Stimulated activated CD4-positive, alpha-beta T cell treated with anti-CD3 and anti-CD28 coated beads, Interleukin-2, amount 100 ng/mL, for 48 hours (primary cell): ENCODE measurements at regions not wholly inside any gene's neighbourhood (a gene's known extent, or its start where the extent isn't known, plus 50 kb on each side); places are given as distances from the start of the nearest gene placed in this dataset.

Source experiments
- DNase-seq, 2 donors: peaks; one replicate each; pipeline ENCODE4 v3.0.0-alpha.2; 2020

DNA sequence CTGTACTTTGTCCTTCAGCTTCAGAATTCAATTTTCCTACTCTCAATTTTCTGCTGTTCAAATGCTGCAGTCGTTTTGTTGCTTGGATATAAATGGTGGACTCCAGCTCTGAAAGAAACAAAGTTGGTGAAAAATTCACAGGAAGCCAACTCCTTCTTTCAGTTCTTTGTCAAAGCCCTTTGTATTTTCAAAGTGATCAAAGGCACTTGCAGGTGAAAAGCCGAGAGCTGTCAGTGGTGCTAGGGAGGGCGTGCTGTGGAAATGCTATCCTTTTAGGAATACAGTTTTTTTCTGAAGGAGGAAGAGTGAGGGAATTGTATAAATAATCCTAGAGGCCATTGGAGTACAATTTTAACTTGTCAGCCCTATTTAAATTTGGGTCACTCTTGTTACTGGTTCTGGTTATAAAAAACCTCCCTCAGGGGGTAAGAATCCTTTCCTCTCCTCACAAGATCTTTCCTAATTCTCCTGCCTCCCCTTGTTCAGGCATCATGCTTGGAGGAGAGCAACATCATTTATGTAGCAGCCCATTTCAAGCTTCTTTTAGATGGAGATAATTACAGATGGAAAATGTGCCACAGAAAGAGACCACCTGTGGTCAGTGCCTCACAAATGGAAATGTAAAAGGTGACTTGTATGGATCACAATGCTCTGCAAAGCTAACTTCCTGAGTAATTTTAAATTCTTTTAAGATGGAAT is 62.5 kb upstream of the GHR start:
- no peak for DNase-seq

- DNase-seq, result no peak
Measured at GRCh38 chr5:42361315-42361688, 61.9 kb upstream of the GHR start.

DNA sequence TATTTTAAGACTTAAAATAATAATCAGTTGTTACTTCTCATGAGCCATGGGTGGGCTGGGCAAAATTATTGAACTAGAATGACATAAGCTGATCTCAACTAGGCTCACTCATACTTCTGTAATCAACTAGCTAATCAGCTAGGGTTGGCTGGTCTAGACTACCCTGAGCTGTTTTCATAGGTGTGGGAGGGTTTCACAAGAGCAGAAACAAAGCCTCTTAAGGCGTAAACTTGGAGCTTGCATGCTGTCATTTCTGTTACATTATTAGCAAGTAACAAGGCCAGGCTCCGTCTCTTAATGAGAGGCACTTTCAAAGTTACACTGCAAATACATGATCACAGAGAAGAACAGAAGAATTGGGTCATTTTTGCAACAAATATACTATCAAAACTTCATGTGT is 57.2 kb upstream of the GHR start:
- DNase-seq, result no peak
